HepG2 (cell line): ENCODE measurements at regions not wholly inside any gene's neighbourhood (a gene's known extent, or its start where the extent isn't known, plus 50 kb on each side); places are given as distances from the start of the nearest gene placed in this dataset.
A peak's percentile ranks its signal among the peaks of the same experiment; 100 is the strongest.

Experiments
- ATAC-seq: fragments of 200-7000 bp; cut with Tn5 transposase; 3 replicates; pipeline ENCODE4 v1.9.1; 2020; ENCODE audit warnings: mild to moderate bottlenecking, moderate library complexity
- BruUV-seq: library from RNA; stranded (reverse); fragments of 400-500 nt; replicated peaks from 2 replicates; lab custom pipeline; 2021; lab: Mats Ljungman, UMichigan
- CTCF ChIA-PET: fragments of 300-600 bp; formaldehyde crosslinking; extraction: SDS; loops from one replicate; lab custom pipeline; 2021; ENCODE audit warnings: low total read pairs, inconsistent platforms, low intra/inter-chr PET ratio; lab: Yijun Ruan, JAX
- POLR2A ChIA-PET: fragments of 350-600 bp; sonication (Branson Sonifier 250); formaldehyde crosslinking; loops from one replicate; lab custom pipeline; 2020; ENCODE audit warnings: antibody characterized with exemption, inconsistent platforms; lab: Yijun Ruan, JAX
- DNase-seq: peaks from one replicate; pipeline ENCODE4 v3.0.0-alpha.2; 2015; ENCODE audit warnings: low spot score
- FAIRE-seq: peaks from 3 replicates; lab custom pipeline; 2011; peaks lifted over from hg19 to GRCh38; lab: Jason Lieb, UNC
- H2AFZ ChIP-seq: one replicate; pipeline ENCODE4 v1.6.1; 2011; ENCODE audit warnings: low read length, inconsistent platforms
- H3K27ac ChIP-seq: fragments of 300-600 bp; 3 replicates; pipeline ENCODE4 v1.8.0; 2011; ENCODE audit warnings: mixed run types, mild to moderate bottlenecking, mixed read lengths, low read length, inconsistent platforms; ENCODE audit not compliant: insufficient read depth; ENCODE audit errors: extremely low read length
- H3K27me3 ChIP-seq, 2 experiments: fragments of 200-600 bp in 1 of 2; 2 replicates in 1 of 2; 3 replicates in 1 of 2; pipeline versions ENCODE4 v1.6.0 to v1.8.0; 2011; ENCODE audit warnings: low read length in 2 of 2, mild to moderate bottlenecking in 2 of 2, moderate library complexity in 2 of 2, inconsistent platforms in 1 of 2; ENCODE audit not compliant: insufficient read depth in 2 of 2, control insufficient read depth in 1 of 2
- H3K36me3 ChIP-seq, 2 experiments: fragments of 200-600 bp in 1 of 2; replicated peaks in 1 of 2; 2 replicates in 1 of 2; 3 replicates in 1 of 2; pipeline versions ENCODE4 v1.5.1 to v1.8.0; 2011; ENCODE audit warnings: low read length in 2 of 2, inconsistent platforms in 1 of 2; ENCODE audit not compliant: insufficient read depth in 2 of 2, control insufficient read depth in 1 of 2
- H3K4me1 ChIP-seq: 2 replicates; pipeline ENCODE4 v1.5.1; 2012; ENCODE audit warnings: low read length, inconsistent platforms; ENCODE audit not compliant: insufficient read depth
- H3K4me2 ChIP-seq: 2 replicates; pipeline ENCODE4 v1.6.0; 2011; ENCODE audit warnings: low read depth, low read length, inconsistent platforms
- H3K4me3 ChIP-seq, 3 experiments: fragments of 200-600 bp in 1 of 3; sonication (generic), shearing (Covaris generic) in 1 of 3; replicated peaks in 1 of 3; 2 replicates each; pipeline ENCODE4 v1.5.1; 2011 to 2016; ENCODE audit warnings: low read length in 3 of 3, inconsistent platforms in 2 of 3, low read depth in 2 of 3, mild to moderate bottlenecking in 2 of 3, control low read depth in 1 of 3, mixed read lengths in 1 of 3; ENCODE audit not compliant: insufficient read depth in 1 of 3
- H3K79me2 ChIP-seq: one replicate; pipeline ENCODE4 v1.6.1; 2011; ENCODE audit warnings: low read length, inconsistent platforms; ENCODE audit not compliant: insufficient read depth
- H3K9ac ChIP-seq: 2 replicates; pipeline ENCODE4 v1.6.0; 2011; ENCODE audit warnings: mild to moderate bottlenecking, low read depth, low read length, inconsistent platforms; ENCODE audit not compliant: insufficient read depth
- H3K9me3 ChIP-seq: 2 replicates; pipeline ENCODE4 v1.5.1; 2012; ENCODE audit warnings: mild to moderate bottlenecking, low read length
- H4K20me1 ChIP-seq: 2 replicates; pipeline ENCODE4 v1.6.0; 2011; ENCODE audit warnings: inconsistent platforms, mild to moderate bottlenecking, low read length, moderate library complexity; ENCODE audit not compliant: insufficient read depth
- HOXA9 ChIP-seq: sonication (generic); formaldehyde crosslinking; IDR thresholded peaks from 2 replicates; pipeline ENCODE4 v1.8.1; 2022; ENCODE audit warnings: missing genetic modification reagents, mild to moderate bottlenecking, moderate library complexity, borderline replicate concordance
- MAFK ChIP-seq, 2 experiments: IDR thresholded peaks in 1 of 2; conservative IDR thresholded peaks in 1 of 2; 2 replicates each; pipeline ENCODE4 v1.6.1; 2011; ENCODE audit warnings: improper control_type of control experiment in 2 of 2, low read length in 2 of 2
- NFATC3 ChIP-seq: sonication (generic); formaldehyde crosslinking; IDR thresholded peaks from 2 replicates; pipeline ENCODE4 v1.5.1; 2020; ENCODE audit warnings: mild to moderate bottlenecking, missing genetic modification reagents
- SYNCRIP ChIP-seq: fragments of 200-400 bp; formaldehyde crosslinking; IDR thresholded peaks from 2 replicates; pipeline ENCODE4 v1.6.1; 2018; ENCODE audit warnings: mild to moderate bottlenecking, low read depth, low read length; ENCODE audit not compliant: insufficient read depth
- TCF7 ChIP-seq: sonication (generic); IDR thresholded peaks from 2 replicates; pipeline ENCODE4 v1.6.1; 2016; ENCODE audit warnings: antibody characterized with exemption, low read depth
- TSC22D2 ChIP-seq: sonication (generic); formaldehyde crosslinking; IDR thresholded peaks from 2 replicates; pipeline ENCODE4 v1.5.1; 2020; ENCODE audit warnings: missing genetic modification reagents, mild to moderate bottlenecking, borderline replicate concordance
- ZBTB21 ChIP-seq: sonication (generic); formaldehyde crosslinking; IDR thresholded peaks from 2 replicates; pipeline ENCODE4 v1.4.0; 2020; ENCODE audit warnings: missing genetic modification reagents
- ZFP90 ChIP-seq: sonication (generic); formaldehyde crosslinking; IDR thresholded peaks from 2 replicates; pipeline ENCODE4 v1.8.0; 2022; ENCODE audit warnings: missing genetic modification reagents, mild to moderate bottlenecking, inconsistent platforms, borderline replicate concordance
- ZFY ChIP-seq: sonication (generic); formaldehyde crosslinking; IDR thresholded peaks from 2 replicates; pipeline ENCODE4 v1.4.0; 2020; ENCODE audit warnings: missing genetic modification reagents
- ZNF235 ChIP-seq: sonication (generic); formaldehyde crosslinking; IDR thresholded peaks from 2 replicates; pipeline ENCODE4 v1.8.1; 2023; ENCODE audit warnings: mild to moderate bottlenecking, missing genetic modification reagents, borderline replicate concordance
- ZNF253 ChIP-seq: sonication (generic); formaldehyde crosslinking; IDR thresholded peaks from 2 replicates; pipeline ENCODE4 v1.8.0; 2022; ENCODE audit warnings: mild to moderate bottlenecking, missing genetic modification reagents, borderline replicate concordance
- ZNF549 ChIP-seq: sonication (generic); formaldehyde crosslinking; IDR thresholded peaks from 2 replicates; pipeline ENCODE4 v1.5.0; 2020; ENCODE audit warnings: missing genetic modification reagents
- ZNF598 ChIP-seq: sonication (generic); formaldehyde crosslinking; IDR thresholded peaks from 2 replicates; pipeline ENCODE4 v1.5.1; 2020; ENCODE audit warnings: mild to moderate bottlenecking, missing genetic modification reagents, borderline replicate concordance
- ZNF660 ChIP-seq: sonication (generic); formaldehyde crosslinking; IDR thresholded peaks from 2 replicates; pipeline ENCODE4 v1.5.1; 2020; ENCODE audit warnings: mild to moderate bottlenecking, low read depth, missing genetic modification reagents, borderline replicate concordance
- ZNF773 ChIP-seq: sonication (generic); formaldehyde crosslinking; IDR thresholded peaks from 2 replicates; pipeline ENCODE4 v1.4.0; 2020; ENCODE audit warnings: missing genetic modification reagents, borderline replicate concordance
- WGBS: methylation state at CpG from one replicate; pipeline ENCODE4 v1.1.6; 2017; ENCODE audit warnings: low lambda C conversion rate; 5-methylcytosine and 5-hydroxymethylcytosine counted together
- in situ Hi-C: cut with HindIII; loops from 2 replicates; pipeline ENCODE4 v1.10.0; 2017; ENCODE audit warnings: low pct_unique_long_range_greater_than_20kb; ENCODE audit not compliant: extremely low pct_ligation_motif_present
- intact Hi-C: fragments of 100-400 bp; cut with micrococcal nuclease; formaldehyde crosslinking; loops from one replicate; pipeline ENCODE4 v1.10.0; 2022; ENCODE audit not compliant: unreplicated experiment
- TF ChIP-seq, protein P1 (sequence below): sonication (generic); formaldehyde crosslinking; IDR thresholded peaks from 2 replicates; pipeline ENCODE4 v1.8.0; 2022; ENCODE audit warnings: mild to moderate bottlenecking, missing genetic modification reagents, moderate library complexity
- TF ChIP-seq, protein P2 (sequence below): sonication (generic); formaldehyde crosslinking; IDR thresholded peaks from 2 replicates; pipeline ENCODE4 v1.4.0; 2020; ENCODE audit warnings: missing genetic modification reagents

DNA sequence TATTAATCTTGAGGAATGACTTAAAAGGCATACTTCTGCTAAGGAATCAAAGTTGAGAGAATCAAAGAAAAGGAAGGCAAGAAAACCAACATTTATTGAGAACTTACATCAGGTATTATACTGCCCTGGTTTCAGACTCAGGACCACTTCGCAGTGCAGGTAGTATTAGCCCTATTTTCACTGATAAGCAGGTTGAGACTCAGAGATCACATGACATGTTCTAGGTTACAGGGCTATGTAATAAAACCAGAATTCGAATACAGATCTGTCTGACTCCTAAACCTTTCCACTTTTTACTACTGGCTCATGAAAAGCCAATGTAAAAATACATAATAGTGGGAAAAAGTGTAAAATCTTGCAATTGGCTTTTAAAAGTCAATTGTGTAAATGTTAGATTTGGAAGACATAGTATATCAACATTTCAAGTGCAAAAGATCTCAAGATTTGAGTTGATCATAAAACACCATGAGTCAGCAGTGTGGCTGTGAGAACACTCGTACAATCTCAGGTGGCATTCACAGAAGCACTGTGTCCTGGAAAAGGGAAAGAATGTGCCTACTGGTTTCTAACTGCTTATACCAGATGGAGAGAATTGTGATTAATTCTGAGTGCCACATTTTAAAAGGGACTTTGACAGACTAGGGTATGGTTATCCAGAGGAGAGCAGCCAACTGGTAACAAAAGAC, 195.8 kb upstream of the MKLN1 start:
- in situ Hi-C loops = no loop called here
- ChIA-PET POLR2A (no interaction called here), CTCF (no interaction called here)
- H3K79me2 ChIP-seq = no peaks in the 10 kb centered on the region
- peak in 1 of 2 experiments; percentile 59; a peak in 2 of 4 replicates for TF ChIP-seq MAFK (conservative IDR thresholded peaks at IDR 0.05 in 1 of 2, IDR thresholded peaks at IDR 0.05 in 1 of 2; ENCODE audit: low read length in 2 of 2)
- no peak for TF ChIP-seq HOXA9 (CRISPR knock-in tag)
- FAIRE-seq (no peak), ATAC-seq (no peak), DNase-seq (no peak)
- BruUV-seq = no TSS peak
- intact Hi-C loops = no loop called here
- H3K4me1 ChIP-seq = no peaks in the 10 kb centered on the region
- no peak overlapping the region for H2AFZ ChIP-seq
- no peak overlapping the region for H3K27ac ChIP-seq
- no peaks in the 10 kb centered on the region for H4K20me1 ChIP-seq
- H3K9ac ChIP-seq = no peak overlapping the region
- WGBS = 47% methylated on average over 3 of the region's 3 CpGs
- H3K4me3 ChIP-seq = no peak overlapping the region
- H3K36me3 ChIP-seq = no peaks in the 10 kb centered on the region
- H3K9me3 ChIP-seq = no peaks in the 10 kb centered on the region
- peaks cover 0 to 25% of the 10 kb centered on the region in 2 experiments; a peak in 2 of 5 replicates for H3K27me3 ChIP-seq
- H3K4me2 ChIP-seq = no peak overlapping the region

DNA sequence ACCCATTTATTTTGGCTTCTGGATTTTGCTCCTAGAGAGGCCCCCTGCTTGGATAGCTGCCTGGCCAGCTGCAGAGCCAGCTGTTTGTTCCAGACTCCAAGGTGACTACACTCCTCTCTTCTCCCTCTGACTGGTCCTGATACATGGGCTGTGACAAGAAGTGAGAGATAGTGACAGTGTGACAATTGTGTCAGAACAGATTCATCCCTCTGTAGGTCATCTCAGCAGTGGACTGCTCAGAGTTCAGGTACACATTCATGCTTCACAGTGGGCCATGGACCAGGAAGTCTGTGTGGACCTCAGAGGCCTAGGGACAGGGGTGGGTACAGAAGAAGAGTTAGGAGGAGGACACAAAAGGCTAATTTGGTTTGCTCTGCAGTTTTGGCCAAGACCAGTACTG, 188.2 kb upstream of the MKLN1 start:
- Histone ChIP-seq H3K4me3 (no peak overlapping the region), H3K4me2 (no peak overlapping the region), H3K4me1 (no peaks in the 10 kb centered on the region), H3K27ac (no peak overlapping the region), H3K36me3 (no peaks in the 10 kb centered on the region), H3K9ac (no peak overlapping the region), H4K20me1 (no peaks in the 10 kb centered on the region), H2AFZ (no peak overlapping the region), H3K79me2 (no peaks in the 10 kb centered on the region), H3K27me3 (peaks cover 0 to 14% of the 10 kb centered on the region in 2 experiments; a peak in 1 of 5 replicates), H3K9me3 (0 out of 2 replicates have a peak, but pooled peaks cover 5% of the 10 kb centered on the region)
- TF ChIP-seq ZNF598 (CRISPR knock-in tag) = no peak
- no peak for TF ChIP-seq ZFY (CRISPR knock-in tag)
- no peak for TF ChIP-seq SYNCRIP
- no peak for TF ChIP-seq ZFP90
- TF ChIP-seq, protein P1, sequence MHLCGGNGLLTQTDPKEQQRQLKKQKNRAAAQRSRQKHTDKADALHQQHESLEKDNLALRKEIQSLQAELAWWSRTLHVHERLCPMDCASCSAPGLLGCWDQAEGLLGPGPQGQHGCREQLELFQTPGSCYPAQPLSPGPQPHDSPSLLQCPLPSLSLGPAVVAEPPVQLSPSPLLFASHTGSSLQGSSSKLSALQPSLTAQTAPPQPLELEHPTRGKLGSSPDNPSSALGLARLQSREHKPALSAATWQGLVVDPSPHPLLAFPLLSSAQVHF (CRISPR knock-in tag) = no peak
- TF ChIP-seq TCF7 = no peak
- no peak for TF ChIP-seq ZNF253
- no peak for TF ChIP-seq ZNF235 (CRISPR knock-in tag)
- TF ChIP-seq ZNF773 = no peak
- TF ChIP-seq, protein P2, sequence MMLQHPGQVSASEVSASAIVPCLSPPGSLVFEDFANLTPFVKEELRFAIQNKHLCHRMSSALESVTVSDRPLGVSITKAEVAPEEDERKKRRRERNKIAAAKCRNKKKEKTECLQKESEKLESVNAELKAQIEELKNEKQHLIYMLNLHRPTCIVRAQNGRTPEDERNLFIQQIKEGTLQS (CRISPR knock-in tag) = no peak
- no peak for TF ChIP-seq ZNF660 (CRISPR knock-in tag)
- TF ChIP-seq ZBTB21 (CRISPR knock-in tag) = no peak
- TF ChIP-seq TSC22D2 (CRISPR knock-in tag) = no peak
- no peak for TF ChIP-seq NFATC3 (CRISPR knock-in tag)
- TF ChIP-seq ZNF549 (CRISPR knock-in tag) = no peak
- ChIA-PET CTCF (no interaction called here), POLR2A (no interaction called here)
- BruUV-seq = no TSS peak
- intact Hi-C loops (no loop called here), in situ Hi-C loops (no loop called here)
- DNase-seq = no peak
- peak; percentile 62 for ATAC-seq
- FAIRE-seq = no peak
